Endothelial cell of umbilical vein (primary cell): ENCODE measurements at regions not wholly inside any gene's neighbourhood (a gene's known extent, or its start where the extent isn't known, plus 50 kb on each side); places are given as distances from the start of the nearest gene placed in this dataset.

Source experiments
- BruUV-seq: library from RNA; stranded (reverse); fragments of 400-500 nt; replicated peaks from 2 replicates; lab custom pipeline; 2021; lab: Mats Ljungman, UMichigan
- CTCF ChIA-PET: fragments of 300-600, 350-600 bp; sonication (Branson Sonifier 250); formaldehyde crosslinking; loops from one replicate; lab custom pipeline; 2021; ENCODE audit warnings: antibody characterized with exemption, inconsistent platforms; lab: Charles Lee
- POLR2A ChIA-PET: fragments of 300-600, 350-600 bp; sonication (Branson Sonifier 250); formaldehyde crosslinking; loops from one replicate; lab custom pipeline; 2021; ENCODE audit warnings: antibody characterized with exemption, inconsistent platforms; lab: Charles Lee
- DNase-seq: peaks from one replicate; pipeline ENCODE4 v3.0.0-alpha.2; 2011; ENCODE audit warnings: low read depth, low spot score
- FAIRE-seq: peaks from 2 replicates; lab custom pipeline; 2011; peaks lifted over from hg19 to GRCh38; lab: Jason Lieb, UNC
- H2AFZ ChIP-seq: 2 replicates; pipeline ENCODE4 v1.6.0; 2012; ENCODE audit warnings: low read depth, low read length, control low read depth, inconsistent platforms
- H3K27ac ChIP-seq: 2 replicates; pipeline ENCODE4 v1.5.1; 2011; ENCODE audit warnings: low read depth, mild to moderate bottlenecking, control low read depth, low read length, moderate library complexity; ENCODE audit not compliant: insufficient read depth
- H3K27me3 ChIP-seq, 2 experiments: 2 replicates each; pipeline versions ENCODE4 v1.6.0 to v1.6.1; 2011; ENCODE audit warnings: low read length in 2 of 2, mixed read lengths in 1 of 2; ENCODE audit not compliant: control insufficient read depth in 2 of 2, insufficient read depth in 2 of 2
- H3K36me3 ChIP-seq, 2 experiments: 2 replicates in 1 of 2; 3 replicates in 1 of 2; pipeline ENCODE4 v1.5.1; 2011; ENCODE audit warnings: low read length in 2 of 2, mild to moderate bottlenecking in 1 of 2, moderate library complexity in 1 of 2; ENCODE audit not compliant: control insufficient read depth in 2 of 2, insufficient read depth in 2 of 2; ENCODE audit errors: extremely low read depth in 1 of 2
- H3K4me1 ChIP-seq: 3 replicates; pipeline ENCODE4 v1.5.1; 2011; ENCODE audit warnings: mild to moderate bottlenecking, low read length; ENCODE audit not compliant: control insufficient read depth, insufficient read depth; ENCODE audit errors: extremely low read depth
- H3K4me2 ChIP-seq: 2 replicates; pipeline ENCODE4 v1.6.1; 2011; ENCODE audit warnings: low read length, control low read depth, mixed read lengths; ENCODE audit not compliant: insufficient read depth
- H3K4me3 ChIP-seq, 3 experiments: fragments of 200-600 bp in 1 of 3; sonication (generic), shearing (Covaris generic) in 1 of 3; replicated peaks in 1 of 3; 2 replicates each; pipeline ENCODE4 v1.5.1; 2011 to 2016; ENCODE audit warnings: control low read depth in 3 of 3, low read length in 3 of 3, mild to moderate bottlenecking in 2 of 3, inconsistent platforms in 1 of 3, low read depth in 1 of 3, moderate library complexity in 1 of 3; ENCODE audit not compliant: insufficient read depth in 1 of 3
- H3K79me2 ChIP-seq: 2 replicates; pipeline ENCODE4 v1.6.0; 2012; ENCODE audit warnings: low read length, inconsistent platforms; ENCODE audit not compliant: control insufficient read depth, insufficient read depth
- H3K9ac ChIP-seq: replicated peaks from 2 replicates; pipeline ENCODE3; 2011; ENCODE audit warnings: low read length, control low read depth; ENCODE audit not compliant: insufficient read depth; ENCODE audit errors: extremely low read depth
- H3K9me1 ChIP-seq: replicated peaks from 3 replicates; pipeline ENCODE4 v1.6.0; 2011; ENCODE audit warnings: mild to moderate bottlenecking, low read length; ENCODE audit not compliant: control insufficient read depth, insufficient read depth; ENCODE audit errors: extremely low read depth
- H3K9me3 ChIP-seq: replicated peaks from 2 replicates; pipeline ENCODE4 v1.5.1; 2012; ENCODE audit warnings: low read length, inconsistent platforms; ENCODE audit not compliant: control insufficient read depth, insufficient read depth
- H4K20me1 ChIP-seq: replicated peaks from 2 replicates; pipeline ENCODE3; 2011; ENCODE audit warnings: mild to moderate bottlenecking, low read length; ENCODE audit not compliant: control insufficient read depth, insufficient read depth; ENCODE audit errors: extremely low read depth
- CTCF ChIP-seq, 2 donors: IDR thresholded peaks; 1 replicate in 1 of 2; 2 replicates in 1 of 2; pipeline ENCODE4 v1.5.1; 2011; ENCODE audit warnings: low read length in 2 of 2, mild to moderate bottlenecking in 2 of 2, moderate library complexity in 2 of 2, control low read depth in 1 of 2, inconsistent platforms in 1 of 2, low read depth in 1 of 2; ENCODE audit not compliant: insufficient read depth in 1 of 2; ENCODE audit errors: extremely low read depth in 1 of 2
- EZH2 ChIP-seq: IDR thresholded peaks from 2 replicates; pipeline ENCODE4 v1.6.1; 2012; ENCODE audit warnings: borderline replicate concordance, low read depth, mild to moderate bottlenecking, moderate library complexity, low read length, inconsistent platforms; ENCODE audit not compliant: severe bottlenecking
- FOS ChIP-seq: IDR thresholded peaks from 2 replicates; pipeline ENCODE4 v1.6.1; 2011; ENCODE audit warnings: mild to moderate bottlenecking, low read length, moderate library complexity, borderline replicate concordance; ENCODE audit not compliant: insufficient read depth
- GATA2 ChIP-seq: IDR thresholded peaks from 2 replicates; pipeline ENCODE4 v1.7.0; 2011; ENCODE audit warnings: low read depth, mild to moderate bottlenecking, moderate library complexity, mixed read lengths, low read length; ENCODE audit not compliant: insufficient read length, insufficient read depth
- JUN ChIP-seq: IDR thresholded peaks from 2 replicates; pipeline ENCODE4 v1.6.1; 2011; ENCODE audit warnings: borderline replicate concordance, low read depth; ENCODE audit not compliant: insufficient read length, insufficient read depth
- MAX ChIP-seq: IDR thresholded peaks from 2 replicates; pipeline ENCODE4 v1.6.1; 2011; ENCODE audit not compliant: insufficient read depth, insufficient read length
- MYC ChIP-seq: IDR thresholded peaks from one replicate; pipeline ENCODE4 v1.6.1; 2011; ENCODE audit warnings: mild to moderate bottlenecking, low read depth, low read length
- POLR2A ChIP-seq: IDR thresholded peaks from 2 replicates; pipeline ENCODE4 v1.6.1; 2012; ENCODE audit warnings: low read depth, mild to moderate bottlenecking, control low read depth, low read length
- POLR2AphosphoS5 ChIP-seq: IDR thresholded peaks from 2 replicates; pipeline ENCODE4 v1.6.1; 2012; ENCODE audit warnings: low read depth, mild to moderate bottlenecking, control low read depth, low read length, moderate library complexity; ENCODE audit not compliant: insufficient read depth
- dilution Hi-C: fragments of 300-500 bp; cut with MboI; formaldehyde crosslinking; loops from one replicate; pipeline ENCODE4 v1.15.0; 2019; ENCODE audit warnings: low sequenced_read_pairs; ENCODE audit not compliant: extremely low pct_ligation_motif_present
- intact Hi-C: fragments of 100-400 bp; cut with micrococcal nuclease; formaldehyde crosslinking; loops from one replicate; pipeline ENCODE4 v1.10.0; 2022

GRCh38 chr18:77444385-77444784 lies 194.7 kb downstream of the GALR1 start:
- Histone ChIP-seq H3K4me3 (no peak overlapping the region), H3K9me3 (peaks cover 6% of the 10 kb centered on the region), H3K27ac (no peak overlapping the region), H3K9me1 (no peaks in the 10 kb centered on the region), H3K4me1 (no peaks in the 10 kb centered on the region), H2AFZ (no peak overlapping the region), H3K4me2 (no peak overlapping the region), H3K27me3 (no peaks in the 10 kb centered on the region), H3K79me2 (no peaks in the 10 kb centered on the region), H4K20me1 (no peaks in the 10 kb centered on the region), H3K9ac (no peak overlapping the region), H3K36me3 (no peaks in the 10 kb centered on the region)
- POLR2A ChIA-PET = no interaction called here
- no TSS peak for BruUV-seq
- FAIRE-seq (no peak), DNase-seq (no peak)
- CTCF ChIA-PET = no interaction called here
- TF ChIP-seq POLR2A (no peak), MYC (no peak), MAX (no peak), EZH2 (no peak), CTCF (IDR thresholded peaks at IDR 0.05; ENCODE audit: extremely low read depth in 1 of 2, insufficient read depth in 1 of 2, low read depth in 1 of 2, low read length in 2 of 2) (no peak), FOS (no peak), GATA2 (no peak), JUN (no peak), POLR2AphosphoS5 (no peak)
- intact Hi-C loops = no loop called here
- dilution Hi-C loops = no loop called here
